PC-3 (cell line): ENCODE measurements at regions not wholly inside any gene's neighbourhood (a gene's known extent, or its start where the extent isn't known, plus 50 kb on each side); places are given as distances from the start of the nearest gene placed in this dataset.

Experiments used
- ATAC-seq: fragments of 200-7000 bp; cut with Tn5 transposase; 2 replicates; pipeline ENCODE4 v1.9.1; 2020; ENCODE audit warnings: mild to moderate bottlenecking, moderate library complexity
- BruUV-seq: library from RNA; stranded (reverse); fragments of 400-500 nt; replicated peaks from 2 replicates; lab custom pipeline; 2021; lab: Mats Ljungman, UMichigan
- CTCF ChIA-PET: fragments of 300-600 bp; sonication (Branson Sonifier 250); formaldehyde crosslinking; loops from one replicate; lab custom pipeline; 2022; ENCODE audit warnings: antibody characterized with exemption; lab: Charles Lee
- POLR2A ChIA-PET: fragments of 300-600 bp; sonication (Branson Sonifier 250); formaldehyde crosslinking; loops from one replicate; lab custom pipeline; 2022; ENCODE audit warnings: antibody characterized with exemption; ENCODE audit not compliant: unreplicated experiment; lab: Charles Lee
- DNase-seq: peaks from one replicate; pipeline ENCODE4 v3.0.0-alpha.2; 2015
- H2AFZ ChIP-seq: fragments of 300-600 bp; sonication (generic); 2 replicates; pipeline ENCODE4 v1.6.0; 2016; ENCODE audit warnings: antibody characterized with exemption, low read length
- H3F3A ChIP-seq: fragments of 300-600 bp; sonication (generic); one replicate; pipeline ENCODE4 v1.6.0; 2017; ENCODE audit warnings: antibody characterized with exemption, low read length, control low read depth, mild to moderate bottlenecking; ENCODE audit not compliant: unreplicated experiment
- H3K27ac ChIP-seq: fragments of 300-600 bp; sonication (generic); 2 replicates; pipeline ENCODE4 v1.5.1; 2016; ENCODE audit warnings: mild to moderate bottlenecking, low read length
- H3K27me3 ChIP-seq: fragments of 300-600 bp; sonication (generic); 2 replicates; pipeline ENCODE4 v1.6.1; 2016; ENCODE audit warnings: low read length, mixed read lengths
- H3K36me3 ChIP-seq: fragments of 300-600 bp; sonication (generic); 2 replicates; pipeline ENCODE4 v1.6.1; 2016; ENCODE audit warnings: low read depth, mixed run types, low read length, mixed read lengths
- H3K4me1 ChIP-seq: fragments of 300-600 bp; sonication (generic); 2 replicates; pipeline ENCODE4 v1.5.1; 2016; ENCODE audit warnings: low read length; ENCODE audit not compliant: insufficient read depth
- H3K4me2 ChIP-seq: fragments of 300-600 bp; sonication (generic); 2 replicates; pipeline ENCODE4 v1.6.0; 2016; ENCODE audit warnings: low read length
- H3K4me3 ChIP-seq: fragments of 300-600 bp; sonication (generic); 2 replicates; pipeline ENCODE4 v1.5.1; 2016; ENCODE audit warnings: mild to moderate bottlenecking, low read length, mixed read lengths
- H3K79me2 ChIP-seq: fragments of 300-600 bp; sonication (generic); 2 replicates; pipeline ENCODE4 v1.6.1; 2017; ENCODE audit warnings: low read length, mixed read lengths
- H3K9ac ChIP-seq: fragments of 300-600 bp; sonication (generic); 2 replicates; pipeline ENCODE4 v1.6.0; 2016; ENCODE audit warnings: mild to moderate bottlenecking, low read length
- H3K9me2 ChIP-seq: fragments of 300-600 bp; sonication (generic); replicated peaks from 2 replicates; pipeline ENCODE4 v1.6.1; 2016; ENCODE audit warnings: mixed run types, low read length, mixed read lengths
- H3K9me3 ChIP-seq: fragments of 300-600 bp; sonication (generic); 2 replicates; pipeline ENCODE4 v1.6.1; 2016; ENCODE audit warnings: low read length, mixed read lengths
- H4K20me1 ChIP-seq: fragments of 300-600 bp; sonication (generic); 2 replicates; pipeline ENCODE4 v1.6.1; 2016; ENCODE audit warnings: low read length, mixed read lengths
- EZH2 ChIP-seq: fragments of 300-600 bp; sonication (generic); IDR thresholded peaks from one replicate; pipeline ENCODE4 v1.6.1; 2017; ENCODE audit warnings: antibody characterized with exemption, mild to moderate bottlenecking, low read length; ENCODE audit not compliant: unreplicated experiment
- EZH2phosphoT487 ChIP-seq: fragments of 300-600 bp; sonication (generic); IDR thresholded peaks from 2 replicates; pipeline ENCODE4 v1.6.1; 2018; ENCODE audit warnings: mild to moderate bottlenecking, antibody characterized with exemption, low read length, borderline replicate concordance
- intact Hi-C: fragments of 100-400 bp; cut with micrococcal nuclease; formaldehyde crosslinking; loops from 2 replicates; pipeline ENCODE4 v1.9.0; 2023
- TF ChIP-seq, protein P1 (sequence below): fragments of 300-600 bp; sonication (generic); conservative IDR thresholded peaks from 2 replicates; pipeline ENCODE4 v1.5.1; 2017; ENCODE audit warnings: antibody characterized with exemption, low read depth, mild to moderate bottlenecking, low read length

DNA sequence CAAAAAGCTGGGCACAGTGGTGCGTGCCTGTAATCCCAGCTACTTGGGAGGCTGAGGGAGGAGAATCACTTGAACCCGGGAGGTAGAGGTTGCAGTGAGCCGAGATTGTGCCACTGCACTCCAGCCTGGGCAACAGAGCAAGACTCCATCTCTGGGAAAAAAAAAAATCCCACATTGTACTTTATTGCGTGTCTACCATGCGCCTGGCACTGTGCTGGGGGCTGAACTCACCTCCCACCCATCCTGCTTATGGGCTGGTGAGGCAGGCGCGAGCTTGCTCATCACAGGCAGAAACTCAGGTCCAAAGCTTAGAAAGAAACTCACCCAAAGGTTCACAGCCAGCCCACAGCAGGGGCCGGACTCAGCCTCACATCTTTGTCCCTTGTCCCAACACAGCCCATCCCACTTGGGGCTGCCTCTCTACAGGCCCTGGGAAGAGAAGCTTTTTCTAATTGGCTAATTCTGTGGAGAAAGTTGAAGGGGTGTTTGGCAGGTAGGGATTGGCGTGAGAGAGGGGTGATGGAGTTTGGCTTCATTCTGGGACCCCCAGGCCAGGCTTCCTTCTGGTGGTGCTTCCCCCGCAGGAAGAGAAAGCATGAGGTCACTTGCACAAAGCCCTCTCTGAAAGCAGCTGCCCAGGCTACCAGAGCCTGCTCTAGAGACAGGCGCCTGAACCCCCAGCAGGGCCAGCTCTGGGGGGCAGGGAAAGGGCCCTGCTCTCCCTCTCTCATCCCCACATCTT lies 122.6 kb upstream of the SMAD3 start:
- intact Hi-C loops = no loop called here
- H3K9ac ChIP-seq = no peak overlapping the region
- no peaks in the 10 kb centered on the region for H4K20me1 ChIP-seq
- H3K4me1 ChIP-seq = peaks cover 20% of the 10 kb centered on the region
- no peaks in the 10 kb centered on the region for H3K9me3 ChIP-seq
- H3K9me2 ChIP-seq = no peaks in the 10 kb centered on the region
- no peak overlapping the region for H3K4me3 ChIP-seq
- DNase-seq = no peak
- no peaks in the 10 kb centered on the region for H3K27me3 ChIP-seq
- no peak overlapping the region for H3K27ac ChIP-seq
- no peak overlapping the region for H3K4me2 ChIP-seq
- CTCF ChIA-PET = no interaction called here
- no peaks in the 10 kb centered on the region for H3F3A ChIP-seq
- H2AFZ ChIP-seq = no peak overlapping the region
- no peaks in the 10 kb centered on the region for H3K79me2 ChIP-seq
- BruUV-seq = no TSS peak
- POLR2A ChIA-PET = interaction anchor here (0.6 kb wide), 1 partner anchor 83 kb away, joined by 6 read pairs; no protein-coding TSS in a partner anchor
- no peak for ATAC-seq
- TF ChIP-seq, protein P1, sequence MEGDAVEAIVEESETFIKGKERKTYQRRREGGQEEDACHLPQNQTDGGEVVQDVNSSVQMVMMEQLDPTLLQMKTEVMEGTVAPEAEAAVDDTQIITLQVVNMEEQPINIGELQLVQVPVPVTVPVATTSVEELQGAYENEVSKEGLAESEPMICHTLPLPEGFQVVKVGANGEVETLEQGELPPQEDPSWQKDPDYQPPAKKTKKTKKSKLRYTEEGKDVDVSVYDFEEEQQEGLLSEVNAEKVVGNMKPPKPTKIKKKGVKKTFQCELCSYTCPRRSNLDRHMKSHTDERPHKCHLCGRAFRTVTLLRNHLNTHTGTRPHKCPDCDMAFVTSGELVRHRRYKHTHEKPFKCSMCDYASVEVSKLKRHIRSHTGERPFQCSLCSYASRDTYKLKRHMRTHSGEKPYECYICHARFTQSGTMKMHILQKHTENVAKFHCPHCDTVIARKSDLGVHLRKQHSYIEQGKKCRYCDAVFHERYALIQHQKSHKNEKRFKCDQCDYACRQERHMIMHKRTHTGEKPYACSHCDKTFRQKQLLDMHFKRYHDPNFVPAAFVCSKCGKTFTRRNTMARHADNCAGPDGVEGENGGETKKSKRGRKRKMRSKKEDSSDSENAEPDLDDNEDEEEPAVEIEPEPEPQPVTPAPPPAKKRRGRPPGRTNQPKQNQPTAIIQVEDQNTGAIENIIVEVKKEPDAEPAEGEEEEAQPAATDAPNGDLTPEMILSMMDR = no peak
- TF ChIP-seq EZH2 (no peak), EZH2phosphoT487 (no peak)
- no peaks in the 10 kb centered on the region for H3K36me3 ChIP-seq

DNA sequence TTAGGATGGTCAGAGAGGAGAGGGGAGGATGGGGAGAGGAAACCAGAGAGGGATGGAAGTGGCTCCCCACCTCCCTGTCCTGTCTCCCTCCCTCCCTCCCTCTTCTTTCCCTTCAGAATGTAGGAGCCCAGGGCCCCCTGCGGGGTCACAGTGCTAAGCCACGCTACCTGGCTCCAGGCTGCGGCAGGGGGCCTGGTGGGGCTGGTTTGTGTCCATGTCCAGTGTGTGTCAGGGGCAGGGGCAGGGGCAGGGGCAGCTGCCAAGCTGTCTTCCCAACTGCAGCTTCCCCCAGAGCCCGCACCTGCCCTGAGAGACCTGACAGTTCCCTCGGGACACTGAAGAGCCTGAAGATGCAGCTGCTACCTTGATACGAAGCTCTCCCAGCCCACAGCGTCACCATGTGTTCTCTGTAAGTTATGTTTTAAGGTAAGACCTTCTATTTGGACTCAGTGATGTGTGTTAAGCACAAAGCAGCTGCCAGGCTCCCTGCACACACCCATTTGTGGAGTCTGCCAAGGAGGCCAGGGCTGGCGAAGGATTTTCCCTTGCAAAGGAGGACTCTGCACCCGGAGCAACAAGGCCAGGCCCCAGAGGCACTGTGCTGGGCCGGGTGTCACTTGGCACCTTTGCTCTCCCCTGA lies 121.8 kb upstream of the SMAD3 start:
- Histone ChIP-seq H3K4me3 (no peak overlapping the region), H3K9me2 (no peaks in the 10 kb centered on the region), H3K4me2 (no peak overlapping the region), H2AFZ (no peak overlapping the region), H3K4me1 (peaks cover 28% of the 10 kb centered on the region), H3K27ac (no peak overlapping the region), H3K36me3 (no peaks in the 10 kb centered on the region), H3K9ac (no peak overlapping the region), H4K20me1 (no peaks in the 10 kb centered on the region), H3K27me3 (no peaks in the 10 kb centered on the region), H3K9me3 (no peaks in the 10 kb centered on the region), H3F3A (no peaks in the 10 kb centered on the region), H3K79me2 (no peaks in the 10 kb centered on the region)
- intact Hi-C loops = no loop called here
- TF ChIP-seq EZH2phosphoT487 = no peak
- TF ChIP-seq, protein P1 = no peak
- TF ChIP-seq EZH2 = no peak
- ChIA-PET POLR2A (no interaction called here), CTCF (no interaction called here)
- no peak for DNase-seq
- no peak for ATAC-seq
- BruUV-seq = no TSS peak

DNA sequence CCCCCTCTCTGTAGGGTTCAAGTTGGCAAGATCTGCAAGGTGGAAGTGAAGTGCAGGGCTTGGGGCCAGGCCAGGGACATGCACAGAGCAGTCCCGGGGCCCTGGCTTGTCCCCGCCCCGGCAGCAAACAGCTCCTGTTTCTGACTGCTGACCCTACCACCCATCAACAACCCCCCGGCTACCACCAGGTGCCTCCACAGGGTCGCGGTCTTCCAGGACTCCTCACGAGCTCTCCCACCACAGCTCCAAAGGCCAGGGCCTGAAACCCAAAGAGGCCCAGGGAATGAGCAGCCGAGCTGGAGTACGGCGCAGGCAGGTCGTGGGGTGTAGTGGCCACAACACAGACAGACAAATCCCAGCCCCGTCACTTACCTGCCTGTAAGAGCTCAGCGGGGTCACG lies 121.3 kb upstream of the SMAD3 start:
- Histone ChIP-seq H3K9me3 (no peaks in the 10 kb centered on the region), H4K20me1 (no peaks in the 10 kb centered on the region), H3K4me1 (peaks cover 30% of the 10 kb centered on the region), H2AFZ (no peak overlapping the region), H3K27ac (no peak overlapping the region), H3K79me2 (no peaks in the 10 kb centered on the region), H3K36me3 (no peaks in the 10 kb centered on the region), H3K4me3 (no peak overlapping the region), H3K4me2 (no peak overlapping the region), H3K9ac (no peak overlapping the region), H3K9me2 (no peaks in the 10 kb centered on the region), H3K27me3 (no peaks in the 10 kb centered on the region), H3F3A (no peaks in the 10 kb centered on the region)
- TF ChIP-seq, protein P1 = no peak
- TF ChIP-seq EZH2 (no peak), EZH2phosphoT487 (no peak)
- intact Hi-C loops = no loop called here
- POLR2A ChIA-PET = no interaction called here
- no TSS peak for BruUV-seq
- CTCF ChIA-PET = no interaction called here
- DNase-seq (no peak), ATAC-seq (no peak)
